ENCODE measurements at regions not wholly inside any gene's neighbourhood (a gene's known extent, or its start where the extent isn't known, plus 50 kb on each side); places are given as distances from the start of the nearest gene placed in this dataset.

DNA sequence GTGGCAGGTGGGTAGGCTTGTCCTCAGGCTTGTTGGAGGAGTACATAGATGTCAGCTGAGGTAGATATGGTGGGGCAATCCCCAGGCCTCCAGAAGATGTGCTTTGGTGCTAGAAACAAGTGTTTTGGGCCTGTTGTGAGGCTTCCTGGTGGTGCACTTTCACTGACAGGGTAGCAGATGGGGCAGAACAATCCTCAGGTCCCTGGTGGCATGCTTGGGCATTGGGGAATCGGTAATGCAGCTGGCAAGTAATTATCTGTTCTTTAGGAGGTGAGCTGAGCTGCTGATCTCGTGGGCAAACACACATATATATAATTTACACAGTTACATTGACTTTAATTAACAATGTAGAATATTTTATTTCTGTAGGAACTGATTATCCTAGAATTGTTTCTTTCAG lies 458.7 kb downstream of the BMP2 start:
- Histone ChIP-seq H3K9me3 (ENCODE audit: control insufficient read depth, insufficient read depth, low read length) (peaks cover 4% of the 10 kb centered on the region; the same call in 1 of the 2 replicates), H4K91ac (ENCODE audit: insufficient read depth, low read depth, low read length) (no peak overlapping the region), H2BK15ac (ENCODE audit: low read depth, low read length) (no peak overlapping the region), H3K4me1 (ENCODE audit: control insufficient read depth, insufficient read depth, low read length) (no peaks in the 10 kb centered on the region), H3K27me3 (ENCODE audit: control insufficient read depth, insufficient read depth, low read length) (no peaks in the 10 kb centered on the region), H3K14ac (replicated peaks; ENCODE audit: low read depth, low read length) (no peak overlapping the region), H3K56ac (ENCODE audit: extremely low read depth, insufficient read depth, low read length) (no peak overlapping the region), H3K4ac (ENCODE audit: low read depth, low read length) (no peak overlapping the region), H3K4me3 (ENCODE audit: insufficient read depth, low read depth, low read length) (no peak overlapping the region), H3K23ac (ENCODE audit: low read depth, low read length) (no peak overlapping the region), H2AK9ac (replicated peaks; ENCODE audit: low read depth, low read length, poor library complexity) (no peak overlapping the region), H2BK20ac (ENCODE audit: low read depth, low read length) (no peak overlapping the region), H4K20me1 (ENCODE audit: insufficient read depth, low read length) (no peaks in the 10 kb centered on the region), H3K36me3 (ENCODE audit: control insufficient read depth, insufficient read depth, low read length) (no peaks in the 10 kb centered on the region), H3K9ac (ENCODE audit: low read depth, low read length) (no peak overlapping the region), H3K9me1 (ENCODE audit: insufficient read depth, low read length) (no peaks in the 10 kb centered on the region), H2AK5ac (ENCODE audit: low read depth, low read length) (no peak overlapping the region), H2BK120ac (ENCODE audit: low read depth, low read length) (no peak overlapping the region), H2AFZ (replicated peaks; ENCODE audit: low read length, poor library complexity) (no peak overlapping the region), H3K18ac (ENCODE audit: low read depth, low read length) (no peak overlapping the region), H3K4me2 (ENCODE audit: low read depth, low read length) (no peak overlapping the region), H4K8ac (ENCODE audit: low read depth in 2 of 2, low read length in 2 of 2) (no peak overlapping the region), H2BK5ac (ENCODE audit: low read depth, low read length, poor library complexity, severe bottlenecking) (no peak overlapping the region), H4K5ac (ENCODE audit: low read depth, low read length) (no peak overlapping the region), H3K79me1 (ENCODE audit: low read depth in 1 of 2, low read length in 2 of 2) (no peaks in the 10 kb centered on the region), H3K27ac (ENCODE audit: insufficient read depth, low read length) (no peak overlapping the region)
- no CpG with 5 or more reads among the region's 2 CpGs for WGBS, 2 experiments (ENCODE audit: extremely low coverage in 2 of 2, insufficient read length in 1 of 2)
- DNase-seq (no peak), ATAC-seq (ENCODE audit: low read depth) (no peak)
- TF ChIP-seq NFE2L2 (IDR thresholded peaks at IDR 0.05; ENCODE audit: low read depth, low read length) (no peak), RFX5 (IDR thresholded peaks at IDR 0.05; ENCODE audit: low read depth, low read length) (no peak), SMC3 (IDR thresholded peaks at IDR 0.05; ENCODE audit: low read depth, low read length) (no peak), MAZ (IDR thresholded peaks at IDR 0.05; ENCODE audit: borderline replicate concordance, low read depth, low read length) (no peak), MXI1 (IDR thresholded peaks at IDR 0.05; ENCODE audit: borderline replicate concordance, low read depth, low read length) (no peak), RAD21 (IDR thresholded peaks at IDR 0.05; ENCODE audit: low read length) (no peak), POLR2A (IDR thresholded peaks at IDR 0.05; ENCODE audit: low read depth, low read length) (no peak), MAFK (IDR thresholded peaks at IDR 0.05; ENCODE audit: low read depth, low read length) (no peak), BHLHE40 (IDR thresholded peaks at IDR 0.05; ENCODE audit: low read depth, low read length) (no peak), CEBPB (IDR thresholded peaks at IDR 0.05; ENCODE audit: low read depth, low read length) (no peak)
- TF ChIP-seq, protein P1, sequence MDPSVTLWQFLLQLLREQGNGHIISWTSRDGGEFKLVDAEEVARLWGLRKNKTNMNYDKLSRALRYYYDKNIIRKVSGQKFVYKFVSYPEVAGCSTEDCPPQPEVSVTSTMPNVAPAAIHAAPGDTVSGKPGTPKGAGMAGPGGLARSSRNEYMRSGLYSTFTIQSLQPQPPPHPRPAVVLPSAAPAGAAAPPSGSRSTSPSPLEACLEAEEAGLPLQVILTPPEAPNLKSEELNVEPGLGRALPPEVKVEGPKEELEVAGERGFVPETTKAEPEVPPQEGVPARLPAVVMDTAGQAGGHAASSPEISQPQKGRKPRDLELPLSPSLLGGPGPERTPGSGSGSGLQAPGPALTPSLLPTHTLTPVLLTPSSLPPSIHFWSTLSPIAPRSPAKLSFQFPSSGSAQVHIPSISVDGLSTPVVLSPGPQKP (IDR thresholded peaks at IDR 0.05; ENCODE audit: borderline replicate concordance, low read depth, low read length): no peak
- TF ChIP-seq, protein P2, sequence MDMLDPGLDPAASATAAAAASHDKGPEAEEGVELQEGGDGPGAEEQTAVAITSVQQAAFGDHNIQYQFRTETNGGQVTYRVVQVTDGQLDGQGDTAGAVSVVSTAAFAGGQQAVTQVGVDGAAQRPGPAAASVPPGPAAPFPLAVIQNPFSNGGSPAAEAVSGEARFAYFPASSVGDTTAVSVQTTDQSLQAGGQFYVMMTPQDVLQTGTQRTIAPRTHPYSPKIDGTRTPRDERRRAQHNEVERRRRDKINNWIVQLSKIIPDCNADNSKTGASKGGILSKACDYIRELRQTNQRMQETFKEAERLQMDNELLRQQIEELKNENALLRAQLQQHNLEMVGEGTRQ (IDR thresholded peaks at IDR 0.05; ENCODE audit: low read depth, low read length): no peak
- intact Hi-C loops (cut with micrococcal nuclease) (no loop called here), in situ Hi-C loops (cut with MboI; ENCODE audit: low sequenced_read_pairs) (no loop called here), dilution Hi-C loops (cut with HindIII; ENCODE audit: low sequenced_read_pairs, unreplicated experiment) (no loop called here)
- ChIA-PET CTCF (interaction anchor here (0.7 kb wide), 1 partner anchor 59 kb away, joined by 3 read pairs; no protein-coding TSS in a partner anchor), POLR2A (ENCODE audit: unreplicated experiment) (no interaction called here)
- no TSS peak for BruUV-seq (replicated peaks)
